Liver (tissue), 3 donors: ENCODE measurements at regions not wholly inside any gene's neighbourhood (a gene's known extent, or its start where the extent isn't known, plus 50 kb on each side); places are given as distances from the start of the nearest gene placed in this dataset.

Source experiments
- CTCF ChIP-seq: fragments of 150-350 bp; IDR thresholded peaks from 2 replicates; pipeline ENCODE4 v1.5.1; 2017; ENCODE audit warnings: improper control_type of control experiment, low read depth, low read length; ENCODE audit not compliant: missing input control
- JUND ChIP-seq, 2 donors: IDR thresholded peaks; 2 replicates each; pipeline ENCODE4 v1.6.1; 2016; ENCODE audit warnings: antibody characterized with exemption in 2 of 2
- RAD21 ChIP-seq, 2 donors: IDR thresholded peaks; 2 replicates each; pipeline ENCODE4 v1.6.1; 2016; ENCODE audit warnings: antibody characterized with exemption in 2 of 2, mild to moderate bottlenecking in 2 of 2
- RXRA ChIP-seq, 2 donors: IDR thresholded peaks; 2 replicates each; pipeline ENCODE4 v1.6.1; 2017 to 2018; ENCODE audit warnings: antibody characterized with exemption in 2 of 2, mild to moderate bottlenecking in 1 of 2
- SP1 ChIP-seq: IDR thresholded peaks from 2 replicates; pipeline ENCODE4 v1.6.1; 2018; ENCODE audit warnings: antibody characterized with exemption, mild to moderate bottlenecking
- TAF1 ChIP-seq: conservative IDR thresholded peaks from 2 replicates; pipeline ENCODE4 v1.6.1; 2016; ENCODE audit warnings: antibody characterized with exemption, mild to moderate bottlenecking
- YY1 ChIP-seq: IDR thresholded peaks from 2 replicates; pipeline ENCODE4 v1.6.1; 2016; ENCODE audit warnings: antibody characterized with exemption, mild to moderate bottlenecking
- TF ChIP-seq, protein P1 (sequence below): IDR thresholded peaks from 2 replicates; pipeline ENCODE4 v1.6.1; 2016; ENCODE audit warnings: antibody characterized with exemption, mild to moderate bottlenecking
- TF ChIP-seq, protein P2 (sequence below): IDR thresholded peaks from 2 replicates; pipeline ENCODE4 v1.6.1; 2016; ENCODE audit warnings: antibody characterized with exemption
- donor health status: healthy.
- donor health status: healthy.

DNA sequence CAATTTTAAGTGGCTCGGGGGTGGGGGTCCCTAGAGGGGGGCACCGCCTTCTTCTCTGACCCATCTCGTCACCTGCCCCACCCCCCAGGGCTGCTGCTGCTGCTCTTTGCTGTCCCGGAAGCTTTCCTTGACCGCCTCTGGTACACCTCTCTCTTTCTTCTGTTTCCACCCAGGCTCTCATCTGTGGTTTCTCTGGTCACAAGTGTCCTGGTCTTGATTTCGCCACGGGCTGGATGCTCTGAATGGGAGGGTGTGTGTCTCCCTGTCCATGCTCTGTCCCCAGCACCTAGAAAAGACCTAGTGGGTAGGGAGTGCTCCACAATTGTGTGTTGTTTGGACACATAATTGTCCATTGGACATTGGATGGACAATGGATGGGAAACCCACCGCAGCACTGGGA, 134.7 kb upstream of the CIBAR2 start:
- TF ChIP-seq CTCF: no peak
- no peak for TF ChIP-seq SP1
- no peak for TF ChIP-seq YY1
- TF ChIP-seq, protein P1, sequence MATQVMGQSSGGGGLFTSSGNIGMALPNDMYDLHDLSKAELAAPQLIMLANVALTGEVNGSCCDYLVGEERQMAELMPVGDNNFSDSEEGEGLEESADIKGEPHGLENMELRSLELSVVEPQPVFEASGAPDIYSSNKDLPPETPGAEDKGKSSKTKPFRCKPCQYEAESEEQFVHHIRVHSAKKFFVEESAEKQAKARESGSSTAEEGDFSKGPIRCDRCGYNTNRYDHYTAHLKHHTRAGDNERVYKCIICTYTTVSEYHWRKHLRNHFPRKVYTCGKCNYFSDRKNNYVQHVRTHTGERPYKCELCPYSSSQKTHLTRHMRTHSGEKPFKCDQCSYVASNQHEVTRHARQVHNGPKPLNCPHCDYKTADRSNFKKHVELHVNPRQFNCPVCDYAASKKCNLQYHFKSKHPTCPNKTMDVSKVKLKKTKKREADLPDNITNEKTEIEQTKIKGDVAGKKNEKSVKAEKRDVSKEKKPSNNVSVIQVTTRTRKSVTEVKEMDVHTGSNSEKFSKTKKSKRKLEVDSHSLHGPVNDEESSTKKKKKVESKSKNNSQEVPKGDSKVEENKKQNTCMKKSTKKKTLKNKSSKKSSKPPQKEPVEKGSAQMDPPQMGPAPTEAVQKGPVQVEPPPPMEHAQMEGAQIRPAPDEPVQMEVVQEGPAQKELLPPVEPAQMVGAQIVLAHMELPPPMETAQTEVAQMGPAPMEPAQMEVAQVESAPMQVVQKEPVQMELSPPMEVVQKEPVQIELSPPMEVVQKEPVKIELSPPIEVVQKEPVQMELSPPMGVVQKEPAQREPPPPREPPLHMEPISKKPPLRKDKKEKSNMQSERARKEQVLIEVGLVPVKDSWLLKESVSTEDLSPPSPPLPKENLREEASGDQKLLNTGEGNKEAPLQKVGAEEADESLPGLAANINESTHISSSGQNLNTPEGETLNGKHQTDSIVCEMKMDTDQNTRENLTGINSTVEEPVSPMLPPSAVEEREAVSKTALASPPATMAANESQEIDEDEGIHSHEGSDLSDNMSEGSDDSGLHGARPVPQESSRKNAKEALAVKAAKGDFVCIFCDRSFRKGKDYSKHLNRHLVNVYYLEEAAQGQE: no peak
- TF ChIP-seq TAF1: no peak
- TF ChIP-seq JUND (IDR thresholded peaks at IDR 0.05): no peak
- TF ChIP-seq, protein P2, sequence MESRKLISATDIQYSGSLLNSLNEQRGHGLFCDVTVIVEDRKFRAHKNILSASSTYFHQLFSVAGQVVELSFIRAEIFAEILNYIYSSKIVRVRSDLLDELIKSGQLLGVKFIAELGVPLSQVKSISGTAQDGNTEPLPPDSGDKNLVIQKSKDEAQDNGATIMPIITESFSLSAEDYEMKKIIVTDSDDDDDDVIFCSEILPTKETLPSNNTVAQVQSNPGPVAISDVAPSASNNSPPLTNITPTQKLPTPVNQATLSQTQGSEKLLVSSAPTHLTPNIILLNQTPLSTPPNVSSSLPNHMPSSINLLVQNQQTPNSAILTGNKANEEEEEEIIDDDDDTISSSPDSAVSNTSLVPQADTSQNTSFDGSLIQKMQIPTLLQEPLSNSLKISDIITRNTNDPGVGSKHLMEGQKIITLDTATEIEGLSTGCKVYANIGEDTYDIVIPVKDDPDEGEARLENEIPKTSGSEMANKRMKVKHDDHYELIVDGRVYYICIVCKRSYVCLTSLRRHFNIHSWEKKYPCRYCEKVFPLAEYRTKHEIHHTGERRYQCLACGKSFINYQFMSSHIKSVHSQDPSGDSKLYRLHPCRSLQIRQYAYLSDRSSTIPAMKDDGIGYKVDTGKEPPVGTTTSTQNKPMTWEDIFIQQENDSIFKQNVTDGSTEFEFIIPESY: no peak
- TF ChIP-seq RAD21 (IDR thresholded peaks at IDR 0.05): no peak
- no peak for TF ChIP-seq RXRA (IDR thresholded peaks at IDR 0.05)
